ENCODE measurements at regions not wholly inside any gene's neighbourhood (a gene's known extent, or its start where the extent isn't known, plus 50 kb on each side); places are given as distances from the start of the nearest gene placed in this dataset.

- TF ChIP-seq SIRT6 (IDR thresholded peaks at IDR 0.05; ENCODE audit: low read length) (no peak), GABPA (IDR thresholded peaks at IDR 0.05; ENCODE audit: borderline replicate concordance, insufficient read depth, low read length) (no peak), EZH2 (IDR thresholded peaks at IDR 0.05; ENCODE audit: low read depth, low read length, severe bottlenecking) (no peak), SIX5 (IDR thresholded peaks at IDR 0.05; ENCODE audit: low read depth, low read length) (no peak), GTF2F1 (IDR thresholded peaks at IDR 0.05; ENCODE audit: borderline replicate concordance, low read depth, low read length) (no peak), RFX5 (IDR thresholded peaks at IDR 0.05; ENCODE audit: borderline replicate concordance, low read depth, low read length) (no peak), CREB1 (IDR thresholded peaks at IDR 0.05) (no peak), POU5F1 (IDR thresholded peaks at IDR 0.05; ENCODE audit: low read depth, low read length) (no peak), RBBP5 (IDR thresholded peaks at IDR 0.05; ENCODE audit: borderline replicate concordance, low read depth, low read length) (no peak), USF2 (IDR thresholded peaks at IDR 0.05; ENCODE audit: low read length) (no peak), SP4 (IDR thresholded peaks at IDR 0.05; ENCODE audit: low read length) (no peak), YY1 (IDR thresholded peaks at IDR 0.05; ENCODE audit: low read depth, low read length) (no peak), PHF8 (conservative IDR thresholded peaks at IDR 0.05; ENCODE audit: low read depth, low read length) (no peak), CEBPB (IDR thresholded peaks at IDR 0.05; ENCODE audit: low read depth, low read length) (no peak), JUND (IDR thresholded peaks at IDR 0.05; ENCODE audit: low read length) (no peak)
Measured at GRCh38 chr6:119834418-119834817, 484.9 kb upstream of the MAN1A1 start (continued).
